Progenitor cell of endocrine pancreas (in vitro differentiated cells): ENCODE measurements at regions not wholly inside any gene's neighbourhood (a gene's known extent, or its start where the extent isn't known, plus 50 kb on each side); places are given as distances from the start of the nearest gene placed in this dataset.

ENCODE experiments used
- DNase-seq: peaks from one replicate; pipeline ENCODE4 v3.0.0; 2021; ENCODE audit warnings: low spot score; ENCODE audit not compliant: unreplicated experiment
- H3K27ac Mint-ChIP-seq: 2 replicates; pipeline ENCODE4 v1.8.0; 2021; ENCODE audit warnings: mild to moderate bottlenecking, moderate library complexity, mixed read lengths
- H3K27me3 Mint-ChIP-seq: 2 replicates; pipeline ENCODE4 v1.8.0; 2021; ENCODE audit warnings: mixed read lengths
- H3K36me3 Mint-ChIP-seq: 2 replicates; pipeline ENCODE4 v1.8.0; 2022; ENCODE audit warnings: mixed read lengths; ENCODE audit not compliant: insufficient read depth
- H3K4me1 Mint-ChIP-seq: 2 replicates; pipeline ENCODE4 v1.8.0; 2021; ENCODE audit warnings: low read depth, mixed read lengths
- H3K4me3 Mint-ChIP-seq: 2 replicates; pipeline ENCODE4 v1.8.0; 2021; ENCODE audit warnings: low read depth, mild to moderate bottlenecking, moderate library complexity, mixed read lengths
- H3K9me3 Mint-ChIP-seq: 2 replicates; pipeline ENCODE4 v1.8.0; 2021; ENCODE audit warnings: low read depth, mixed read lengths
- TF ChIP-seq, protein P1 (sequence below): fragments of 200-600 bp; sonication (generic); IDR thresholded peaks from one replicate; pipeline ENCODE4 v1.5.0; 2021; ENCODE audit warnings: antibody characterized with exemption, mild to moderate bottlenecking; ENCODE audit not compliant: unreplicated experiment

DNA sequence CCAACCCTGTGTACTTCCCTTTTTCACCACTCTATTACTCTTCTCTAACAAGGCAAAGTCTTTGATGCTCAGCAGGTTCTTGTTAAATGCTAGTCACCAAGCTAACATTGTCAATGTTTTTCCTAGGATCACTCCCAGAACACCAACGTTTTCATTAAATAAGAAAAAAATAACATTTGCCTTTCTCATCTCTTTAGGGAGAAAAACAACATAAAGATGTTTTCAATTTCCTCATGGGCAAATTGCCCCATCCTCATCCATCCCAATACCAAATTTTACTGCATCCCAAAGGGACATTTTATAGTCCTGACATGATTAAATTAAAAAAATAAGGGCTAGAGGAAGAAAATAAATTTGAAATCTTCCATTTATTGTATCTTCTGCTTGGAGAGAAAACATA lies 106.5 kb downstream of the SUCNR1 start:
- H3K9me3 Mint-ChIP-seq, result peaks cover 7% of the 10 kb centered on the region
- H3K27ac Mint-ChIP-seq, result no peak overlapping the region
- H3K4me3 Mint-ChIP-seq, result no peak overlapping the region
- H3K36me3 Mint-ChIP-seq, result no peaks in the 10 kb centered on the region
- no peaks in the 10 kb centered on the region for H3K27me3 Mint-ChIP-seq
- H3K4me1 Mint-ChIP-seq, result no peaks in the 10 kb centered on the region
- no peak for DNase-seq
- TF ChIP-seq, protein P1, sequence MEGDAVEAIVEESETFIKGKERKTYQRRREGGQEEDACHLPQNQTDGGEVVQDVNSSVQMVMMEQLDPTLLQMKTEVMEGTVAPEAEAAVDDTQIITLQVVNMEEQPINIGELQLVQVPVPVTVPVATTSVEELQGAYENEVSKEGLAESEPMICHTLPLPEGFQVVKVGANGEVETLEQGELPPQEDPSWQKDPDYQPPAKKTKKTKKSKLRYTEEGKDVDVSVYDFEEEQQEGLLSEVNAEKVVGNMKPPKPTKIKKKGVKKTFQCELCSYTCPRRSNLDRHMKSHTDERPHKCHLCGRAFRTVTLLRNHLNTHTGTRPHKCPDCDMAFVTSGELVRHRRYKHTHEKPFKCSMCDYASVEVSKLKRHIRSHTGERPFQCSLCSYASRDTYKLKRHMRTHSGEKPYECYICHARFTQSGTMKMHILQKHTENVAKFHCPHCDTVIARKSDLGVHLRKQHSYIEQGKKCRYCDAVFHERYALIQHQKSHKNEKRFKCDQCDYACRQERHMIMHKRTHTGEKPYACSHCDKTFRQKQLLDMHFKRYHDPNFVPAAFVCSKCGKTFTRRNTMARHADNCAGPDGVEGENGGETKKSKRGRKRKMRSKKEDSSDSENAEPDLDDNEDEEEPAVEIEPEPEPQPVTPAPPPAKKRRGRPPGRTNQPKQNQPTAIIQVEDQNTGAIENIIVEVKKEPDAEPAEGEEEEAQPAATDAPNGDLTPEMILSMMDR, result no peak

DNA sequence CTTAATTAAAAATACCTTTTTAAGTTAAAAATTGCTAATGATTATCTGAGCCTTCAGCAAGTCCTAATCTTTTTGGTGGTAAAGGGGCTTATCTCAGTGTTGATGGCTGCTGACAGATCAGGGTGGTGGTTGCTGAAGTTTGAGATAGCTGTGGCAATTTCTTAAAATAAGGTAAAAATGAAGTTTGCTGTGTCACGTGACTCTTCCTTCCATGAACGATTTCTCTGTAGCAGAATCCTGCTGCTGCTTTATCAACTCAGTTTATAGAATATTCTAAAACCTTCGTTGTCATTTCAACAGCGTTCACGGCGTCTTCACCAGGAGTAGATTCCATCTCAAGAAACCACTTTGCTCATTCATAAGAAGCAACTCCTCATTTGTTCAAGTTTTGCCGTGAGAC lies 110.1 kb downstream of the SUCNR1 start:
- H3K4me1 Mint-ChIP-seq, result peaks cover 11% of the 10 kb centered on the region
- TF ChIP-seq, protein P1, result no peak
- no peak overlapping the region for H3K4me3 Mint-ChIP-seq
- H3K9me3 Mint-ChIP-seq, result peaks cover 4% of the 10 kb centered on the region
- no peaks in the 10 kb centered on the region for H3K36me3 Mint-ChIP-seq
- no peak overlapping the region for H3K27ac Mint-ChIP-seq
- DNase-seq, result no peak
- H3K27me3 Mint-ChIP-seq, result peaks cover 9% of the 10 kb centered on the region

DNA sequence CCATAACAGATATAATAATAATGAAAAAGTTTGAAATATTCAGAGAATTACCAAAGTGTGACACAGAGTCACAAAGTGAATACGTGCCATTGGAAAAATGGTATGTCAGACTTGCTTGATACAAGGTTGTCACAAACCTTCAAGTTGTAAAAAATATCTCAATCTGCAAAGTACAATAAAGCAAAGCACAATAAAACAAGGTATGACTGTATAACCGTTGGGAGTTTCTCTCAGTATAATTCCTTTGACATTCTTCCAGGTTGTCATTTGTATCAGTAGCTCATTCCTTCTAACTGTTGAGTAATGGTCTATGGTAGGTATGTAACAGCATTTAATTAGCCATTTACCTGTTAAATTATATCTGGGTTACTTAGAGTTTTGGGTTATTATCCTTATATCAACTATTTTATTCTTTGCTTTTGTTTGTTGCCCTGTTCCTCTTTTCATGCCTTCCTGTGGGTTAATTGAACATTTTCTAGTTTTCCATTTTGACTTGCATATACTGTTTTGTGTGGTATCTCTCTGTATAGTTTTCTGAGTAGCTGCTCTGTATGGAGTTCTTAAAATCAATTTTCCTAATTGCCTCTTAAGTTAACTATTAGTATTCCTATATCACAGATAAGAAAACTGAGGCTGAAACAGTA lies 112.5 kb downstream of the SUCNR1 start:
- Mint-ChIP-seq H3K27me3 (peaks cover 16% of the 10 kb centered on the region), H3K9me3 (peaks cover 4% of the 10 kb centered on the region), H3K36me3 (no peaks in the 10 kb centered on the region), H3K4me1 (peaks cover 11% of the 10 kb centered on the region), H3K4me3 (no peak overlapping the region), H3K27ac (peak overlapping the region; percentile 35)
- TF ChIP-seq, protein P1, result no peak
- DNase-seq, result no peak

DNA sequence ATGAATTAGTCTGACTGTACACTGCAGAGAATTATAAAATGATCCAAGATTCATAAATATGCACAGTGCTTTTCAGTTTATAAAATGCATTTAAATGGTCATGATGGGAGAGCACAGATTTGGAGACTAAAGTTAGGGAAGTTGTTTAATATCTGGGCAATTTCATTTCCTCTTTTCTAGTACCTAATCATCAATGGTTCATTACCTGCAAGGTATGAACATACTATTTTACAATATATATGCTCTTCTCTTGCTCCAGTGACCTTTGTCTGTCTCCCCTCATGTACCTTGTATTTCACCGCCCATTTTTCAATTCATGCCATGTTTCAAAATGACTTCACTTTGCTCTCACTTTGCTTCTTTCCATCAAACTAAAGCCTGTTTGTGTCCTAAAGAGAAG lies 114.5 kb downstream of the SUCNR1 start:
- Mint-ChIP-seq H3K4me1 (peaks cover 11% of the 10 kb centered on the region), H3K36me3 (no peaks in the 10 kb centered on the region), H3K4me3 (no peak overlapping the region), H3K27me3 (peaks cover 19% of the 10 kb centered on the region), H3K27ac (no peak overlapping the region), H3K9me3 (no peaks in the 10 kb centered on the region)
- TF ChIP-seq, protein P1, result no peak
- no peak for DNase-seq

DNA sequence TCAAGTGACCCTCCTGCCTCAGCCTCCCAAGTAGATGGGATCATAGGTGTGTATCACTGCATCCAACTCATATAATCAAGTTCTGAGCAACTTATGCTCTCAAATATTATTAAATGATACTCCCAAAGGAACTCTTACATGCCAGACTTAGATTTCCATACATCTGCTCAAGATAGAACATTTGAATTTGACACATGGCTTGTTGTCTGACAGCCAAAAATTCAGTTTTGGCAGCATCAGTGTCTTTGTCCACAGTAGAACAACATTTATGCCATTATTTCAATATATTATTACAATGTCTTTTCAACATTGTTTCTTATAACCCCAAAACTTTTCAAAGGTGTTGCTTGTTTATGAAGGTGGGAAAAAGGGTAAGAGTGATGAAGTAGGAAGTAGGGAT lies 116.2 kb downstream of the SUCNR1 start:
- H3K27ac Mint-ChIP-seq, result no peak overlapping the region
- no peaks in the 10 kb centered on the region for H3K36me3 Mint-ChIP-seq
- peaks cover 21% of the 10 kb centered on the region for H3K27me3 Mint-ChIP-seq
- H3K9me3 Mint-ChIP-seq, result no peaks in the 10 kb centered on the region
- TF ChIP-seq, protein P1, result no peak
- peaks cover 11% of the 10 kb centered on the region for H3K4me1 Mint-ChIP-seq
- DNase-seq, result no peak
- no peak overlapping the region for H3K4me3 Mint-ChIP-seq
